ENCODE measurements at regions not wholly inside any gene's neighbourhood (a gene's known extent, or its start where the extent isn't known, plus 50 kb on each side); places are given as distances from the start of the nearest gene placed in this dataset.

DNA sequence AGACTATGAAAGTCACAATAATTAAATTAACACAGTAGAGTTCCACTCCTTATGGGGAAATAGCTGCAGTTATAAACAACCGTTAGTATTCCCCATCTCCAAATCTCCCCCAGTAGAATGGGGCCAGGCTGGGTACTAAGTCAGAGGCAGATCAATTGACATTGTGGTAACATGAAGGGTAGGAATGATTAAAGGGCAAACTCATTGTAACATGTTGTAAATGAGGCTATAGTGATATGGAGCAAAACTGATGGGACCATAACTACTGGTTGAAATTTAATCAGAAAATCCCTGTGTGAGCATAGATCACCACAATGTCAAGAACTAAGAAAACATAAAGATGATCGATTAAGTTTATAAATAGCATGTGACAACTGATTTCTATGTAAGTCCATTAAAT is 231.9 kb upstream of the NLGN4Y start:
- no peak overlapping the region for H2BK20ac ChIP-seq (ENCODE audit: low read length)
- no peaks in the 10 kb centered on the region for H3K9me3 ChIP-seq (ENCODE audit: insufficient read depth in 2 of 2, low read depth in 1 of 2, low read length in 1 of 2)
- no peak overlapping the region for H3K18ac ChIP-seq (ENCODE audit: extremely low read depth, low read length)
- FAIRE-seq, result no peak
- H2BK5ac ChIP-seq (ENCODE audit: low read depth, low read length), result no peak overlapping the region
- H3K4ac ChIP-seq (replicated peaks; ENCODE audit: insufficient read length, low read depth, low read length), result no peak overlapping the region
- H4K5ac ChIP-seq (ENCODE audit: insufficient read length, low read depth, low read length), result no peak overlapping the region
- no peaks in the 10 kb centered on the region for H3K4me1 ChIP-seq (replicated peaks in 1 of 4; ENCODE audit: control insufficient read depth in 3 of 4, insufficient read depth in 4 of 4, low read length in 3 of 4)
- no peak overlapping the region for H3K27ac ChIP-seq (ENCODE audit: low read depth, low read length)
- ChIA-PET CTCF (ENCODE audit: partially characterized antibody) (no interaction called here), POLR2A (ENCODE audit: partially characterized antibody) (no interaction called here)
- no peaks in the 10 kb centered on the region for H4K20me1 ChIP-seq (replicated peaks in 1 of 2; ENCODE audit: control insufficient read depth in 1 of 2, insufficient read depth in 2 of 2, low read length in 2 of 2)
- H2AK5ac ChIP-seq (ENCODE audit: low read depth, low read length), result no peak overlapping the region
- H3K56ac ChIP-seq (replicated peaks; ENCODE audit: insufficient read length, low read depth, low read length), result no peak overlapping the region
- no peak for DNase-seq (ENCODE audit: low read depth in 1 of 2, low spot score in 2 of 2)
- TF ChIP-seq, protein P1, sequence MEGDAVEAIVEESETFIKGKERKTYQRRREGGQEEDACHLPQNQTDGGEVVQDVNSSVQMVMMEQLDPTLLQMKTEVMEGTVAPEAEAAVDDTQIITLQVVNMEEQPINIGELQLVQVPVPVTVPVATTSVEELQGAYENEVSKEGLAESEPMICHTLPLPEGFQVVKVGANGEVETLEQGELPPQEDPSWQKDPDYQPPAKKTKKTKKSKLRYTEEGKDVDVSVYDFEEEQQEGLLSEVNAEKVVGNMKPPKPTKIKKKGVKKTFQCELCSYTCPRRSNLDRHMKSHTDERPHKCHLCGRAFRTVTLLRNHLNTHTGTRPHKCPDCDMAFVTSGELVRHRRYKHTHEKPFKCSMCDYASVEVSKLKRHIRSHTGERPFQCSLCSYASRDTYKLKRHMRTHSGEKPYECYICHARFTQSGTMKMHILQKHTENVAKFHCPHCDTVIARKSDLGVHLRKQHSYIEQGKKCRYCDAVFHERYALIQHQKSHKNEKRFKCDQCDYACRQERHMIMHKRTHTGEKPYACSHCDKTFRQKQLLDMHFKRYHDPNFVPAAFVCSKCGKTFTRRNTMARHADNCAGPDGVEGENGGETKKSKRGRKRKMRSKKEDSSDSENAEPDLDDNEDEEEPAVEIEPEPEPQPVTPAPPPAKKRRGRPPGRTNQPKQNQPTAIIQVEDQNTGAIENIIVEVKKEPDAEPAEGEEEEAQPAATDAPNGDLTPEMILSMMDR (IDR thresholded peaks at IDR 0.05; ENCODE audit: control extremely low read depth in 1 of 3, insufficient read depth in 1 of 3, low read depth in 1 of 3, low read length in 3 of 3), result no peak
- no peak for TF ChIP-seq YY1 (IDR thresholded peaks at IDR 0.05; ENCODE audit: low read depth, low read length)
- TF ChIP-seq SIX5 (IDR thresholded peaks at IDR 0.05; ENCODE audit: low read depth, low read length), result no peak
- no peak overlapping the region for H2AFZ ChIP-seq (ENCODE audit: low read length)
- H3K79me2 ChIP-seq (ENCODE audit: control insufficient read depth in 1 of 2, insufficient read depth in 2 of 2, low read length in 2 of 2), result no peaks in the 10 kb centered on the region
- 86% methylated on average over 2 of the region's 2 CpGs; no CpG with 5 or more reads in 1 of the 2 experiments for WGBS, 2 experiments (ENCODE audit: extremely low coverage in 1 of 2, insufficient coverage in 1 of 2, insufficient read length in 1 of 2, insufficient replicate concordance in 2 of 2, low coverage in 1 of 2, low lambda C conversion rate in 2 of 2, missing lambda C conversion rate in 1 of 2)
- no peaks in the 10 kb centered on the region for H3K23me2 ChIP-seq (ENCODE audit: low read depth, low read length)
- no peak overlapping the region for H3K14ac ChIP-seq (ENCODE audit: insufficient read length)
- H2BK120ac ChIP-seq (replicated peaks; ENCODE audit: low read depth, low read length), result no peak overlapping the region
- H3K23ac ChIP-seq (ENCODE audit: insufficient read length), result no peak overlapping the region
- no peaks in the 10 kb centered on the region for H3K79me1 ChIP-seq (ENCODE audit: low read depth, low read length)
- no peak overlapping the region for H4K8ac ChIP-seq (ENCODE audit: extremely low read depth, insufficient read depth, low read length)
- H3K4me2 ChIP-seq (ENCODE audit: insufficient read depth in 1 of 2, low read depth in 2 of 2, low read length in 2 of 2), result no peak overlapping the region
- H3K36me3 ChIP-seq (ENCODE audit: control insufficient read depth in 2 of 4, insufficient read depth in 4 of 4, low read length in 3 of 4), result no peaks in the 10 kb centered on the region
- H2BK12ac ChIP-seq (ENCODE audit: low read depth, low read length), result no peak overlapping the region
- no peak overlapping the region for H3K9ac ChIP-seq (replicated peaks in 1 of 4; ENCODE audit: extremely low read depth in 1 of 4, low read depth in 3 of 4, low read length in 3 of 4)
- no peaks in the 10 kb centered on the region for H3K27me3 ChIP-seq (replicated peaks in 1 of 4; ENCODE audit: control insufficient read depth in 3 of 4, extremely low read depth in 1 of 4, insufficient read depth in 3 of 4, low read length in 3 of 4)
- no peak overlapping the region for H4K91ac ChIP-seq (replicated peaks; ENCODE audit: insufficient read length, low read length)
- H3K4me3 ChIP-seq (ENCODE audit: extremely low read depth in 1 of 4, insufficient read depth in 2 of 4, low read depth in 3 of 4, low read length in 4 of 4), result no peak overlapping the region
- no peak overlapping the region for H2BK15ac ChIP-seq (ENCODE audit: low read length)
